ENCODE measurements at regions not wholly inside any gene's neighbourhood (a gene's known extent, or its start where the extent isn't known, plus 50 kb on each side); places are given as distances from the start of the nearest gene placed in this dataset.
"Not testable (repeated sequence)": the region's sequence is repeated elsewhere in the genome, so short reads cannot be mapped to it uniquely, and the experiment has no call there.

- no peak overlapping the region for H2AK5ac ChIP-seq (ENCODE audit: low read depth, low read length)
- no peak overlapping the region for H4K91ac ChIP-seq (ENCODE audit: low read depth, low read length, poor library complexity)
- H3K9ac ChIP-seq (ENCODE audit: low read depth, low read length, poor library complexity) = no peak overlapping the region
- H3K4me2 ChIP-seq (ENCODE audit: insufficient read depth, low read length, poor library complexity, severe bottlenecking) = no peak overlapping the region
- no peak for DNase-seq (ENCODE audit: low spot score)
- peaks cover 0 to 2% of the 10 kb centered on the region in 2 donors for H3K4me1 ChIP-seq (ENCODE audit: control insufficient read depth in 2 of 2, insufficient read depth in 1 of 2, low read depth in 1 of 2, low read length in 2 of 2)
- no peak overlapping the region for H3K27ac ChIP-seq (replicated peaks; ENCODE audit: low read length)
- no peaks in the 10 kb centered on the region for H3K27me3 ChIP-seq (ENCODE audit: control insufficient read depth in 3 of 3, insufficient read depth in 3 of 3, low read depth in 1 of 3, low read length in 3 of 3)
- no peak overlapping the region for H2BK12ac ChIP-seq (ENCODE audit: low read length)
- H2AFZ ChIP-seq (ENCODE audit: low read length) = no peak overlapping the region
- H3K79me1 ChIP-seq (ENCODE audit: low read depth, low read length) = no peaks in the 10 kb centered on the region
- no peak overlapping the region for H2BK5ac ChIP-seq (ENCODE audit: low read length)
- no peak overlapping the region for H2BK120ac ChIP-seq (ENCODE audit: low read depth, low read length)
- no peak overlapping the region for H3K4ac ChIP-seq (ENCODE audit: low read length)
- no peak overlapping the region for H4K8ac ChIP-seq (ENCODE audit: low read depth, low read length)
- H3K18ac ChIP-seq (ENCODE audit: low read length) = no peak overlapping the region
- no peaks in the 10 kb centered on the region for H3K36me3 ChIP-seq (replicated peaks in 1 of 2; ENCODE audit: control insufficient read depth in 2 of 2, insufficient read depth in 2 of 2, low read length in 2 of 2)
- H3K4me3 ChIP-seq (ENCODE audit: low read length in 2 of 2) = no peak overlapping the region
- H3K9me3 ChIP-seq (replicated peaks in 1 of 2; ENCODE audit: control insufficient read depth in 2 of 2, insufficient read depth in 1 of 2, low read depth in 1 of 2, low read length in 2 of 2) = no peaks in the 10 kb centered on the region
- no peak overlapping the region for H2BK15ac ChIP-seq (ENCODE audit: low read length)
- no peak overlapping the region for H3K23ac ChIP-seq (ENCODE audit: low read depth, low read length, poor library complexity)
- H3K14ac ChIP-seq (ENCODE audit: low read length) = no peak overlapping the region
These were observed 640.2 kb downstream of the RNF144A start for GRCh38 chr2:7557376-7557775.

- no peak overlapping the region for H3K4me2 ChIP-seq (ENCODE audit: insufficient read depth, low read length, poor library complexity, severe bottlenecking)
- H3K23ac ChIP-seq (ENCODE audit: low read depth, low read length, poor library complexity) = no peak overlapping the region
- no peaks in the 10 kb centered on the region for H3K79me1 ChIP-seq (ENCODE audit: low read depth, low read length)
- H2BK12ac ChIP-seq (ENCODE audit: low read length) = no peak overlapping the region
- no peak overlapping the region for H3K18ac ChIP-seq (ENCODE audit: low read length)
- no peak overlapping the region for H3K9ac ChIP-seq (ENCODE audit: low read depth, low read length, poor library complexity)
- WGBS, 2 donors (ENCODE audit: extremely low coverage in 2 of 2, insufficient read length in 2 of 2, insufficient replicate concordance in 1 of 2) = no CpG with 5 or more reads among the region's 1 CpG
- no peak overlapping the region for H4K8ac ChIP-seq (ENCODE audit: low read depth, low read length)
- no peak overlapping the region for H2BK5ac ChIP-seq (ENCODE audit: low read length)
- H3K9me3 ChIP-seq (replicated peaks in 1 of 2; ENCODE audit: control insufficient read depth in 2 of 2, insufficient read depth in 1 of 2, low read depth in 1 of 2, low read length in 2 of 2) = no peaks in the 10 kb centered on the region
- no peak overlapping the region for H3K4ac ChIP-seq (ENCODE audit: low read length)
- no peak overlapping the region for H2AK5ac ChIP-seq (ENCODE audit: low read depth, low read length)
- no peak overlapping the region for H3K14ac ChIP-seq (ENCODE audit: low read length)
- H3K4me1 ChIP-seq (ENCODE audit: control insufficient read depth in 2 of 2, insufficient read depth in 1 of 2, low read depth in 1 of 2, low read length in 2 of 2) = no peaks in the 10 kb centered on the region
- no peak overlapping the region for H2BK15ac ChIP-seq (ENCODE audit: low read length)
- DNase-seq (ENCODE audit: low spot score) = no peak
- H2AFZ ChIP-seq (ENCODE audit: low read length) = no peak overlapping the region
- no peaks in the 10 kb centered on the region for H3K36me3 ChIP-seq (replicated peaks in 1 of 2; ENCODE audit: control insufficient read depth in 2 of 2, insufficient read depth in 2 of 2, low read length in 2 of 2)
- no peak overlapping the region for H3K27ac ChIP-seq (replicated peaks; ENCODE audit: low read length)
- H3K4me3 ChIP-seq (ENCODE audit: low read length in 2 of 2) = no peak overlapping the region
- no peak overlapping the region for H4K91ac ChIP-seq (ENCODE audit: low read depth, low read length, poor library complexity)
- no peaks in the 10 kb centered on the region for H3K27me3 ChIP-seq (ENCODE audit: control insufficient read depth in 3 of 3, insufficient read depth in 3 of 3, low read depth in 1 of 3, low read length in 3 of 3)
- H2BK120ac ChIP-seq (ENCODE audit: low read depth, low read length) = no peak overlapping the region
These were observed 642.6 kb downstream of the RNF144A start for GRCh38 chr2:7559791-7560190.

- H2AFZ ChIP-seq (ENCODE audit: low read length) = no peak overlapping the region
- H3K23ac ChIP-seq (ENCODE audit: low read depth, low read length, poor library complexity) = no peak overlapping the region
- no peak overlapping the region for H3K4me2 ChIP-seq (ENCODE audit: insufficient read depth, low read length, poor library complexity, severe bottlenecking)
- no peak overlapping the region for H2BK12ac ChIP-seq (ENCODE audit: low read length)
- H3K27me3 ChIP-seq (ENCODE audit: control insufficient read depth in 3 of 3, insufficient read depth in 3 of 3, low read depth in 1 of 3, low read length in 3 of 3) = no peaks in the 10 kb centered on the region
- H2BK5ac ChIP-seq (ENCODE audit: low read length) = no peak overlapping the region
- no peaks in the 10 kb centered on the region for H3K9me3 ChIP-seq (replicated peaks in 1 of 2; ENCODE audit: control insufficient read depth in 2 of 2, insufficient read depth in 1 of 2, low read depth in 1 of 2, low read length in 2 of 2)
- H3K36me3 ChIP-seq (replicated peaks in 1 of 2; ENCODE audit: control insufficient read depth in 2 of 2, insufficient read depth in 2 of 2, low read length in 2 of 2) = no peaks in the 10 kb centered on the region
- H3K4ac ChIP-seq (ENCODE audit: low read length) = no peak overlapping the region
- no CpG with 5 or more reads among the region's 6 CpGs for WGBS, 2 donors (ENCODE audit: extremely low coverage in 2 of 2, insufficient read length in 2 of 2, insufficient replicate concordance in 1 of 2)
- no peak overlapping the region for H3K27ac ChIP-seq (replicated peaks; ENCODE audit: low read length)
- no peaks in the 10 kb centered on the region for H3K79me1 ChIP-seq (ENCODE audit: low read depth, low read length)
- no peak overlapping the region for H3K9ac ChIP-seq (ENCODE audit: low read depth, low read length, poor library complexity)
- H2BK120ac ChIP-seq (ENCODE audit: low read depth, low read length) = no peak overlapping the region
- no peak overlapping the region for H2AK5ac ChIP-seq (ENCODE audit: low read depth, low read length)
- no peak overlapping the region for H3K14ac ChIP-seq (ENCODE audit: low read length)
- no peak overlapping the region for H4K91ac ChIP-seq (ENCODE audit: low read depth, low read length, poor library complexity)
- H4K8ac ChIP-seq (ENCODE audit: low read depth, low read length) = no peak overlapping the region
- no peak overlapping the region for H3K4me3 ChIP-seq (ENCODE audit: low read length in 2 of 2)
- DNase-seq (ENCODE audit: low spot score) = no peak
- no peaks in the 10 kb centered on the region for H3K4me1 ChIP-seq (ENCODE audit: control insufficient read depth in 2 of 2, insufficient read depth in 1 of 2, low read depth in 1 of 2, low read length in 2 of 2)
- no peak overlapping the region for H2BK15ac ChIP-seq (ENCODE audit: low read length)
- no peak overlapping the region for H3K18ac ChIP-seq (ENCODE audit: low read length)
These were observed 649.2 kb downstream of the RNF144A start for GRCh38 chr2:7566382-7566881.

- H2BK120ac ChIP-seq (ENCODE audit: low read depth, low read length); H2AFZ ChIP-seq (ENCODE audit: low read length): not testable (repeated sequence)
- no CpG with 5 or more reads among the region's 2 CpGs for WGBS, 2 donors (ENCODE audit: extremely low coverage in 2 of 2, insufficient read length in 2 of 2, insufficient replicate concordance in 1 of 2)
These were observed 649.9 kb downstream of the RNF144A start for GRCh38 chr2:7567116-7567515.

More at GRCh38 chr2:7567116-7567515, 649.9 kb downstream of the RNF144A start:
- not testable (repeated sequence) for H3K4ac ChIP-seq (ENCODE audit: low read length); H2BK5ac ChIP-seq (ENCODE audit: low read length); H2BK15ac ChIP-seq (ENCODE audit: low read length); H3K9me3 ChIP-seq (replicated peaks in 1 of 2; ENCODE audit: control insufficient read depth in 2 of 2, insufficient read depth in 1 of 2, low read depth in 1 of 2, low read length in 2 of 2); H3K27ac ChIP-seq (replicated peaks; ENCODE audit: low read length); H3K4me2 ChIP-seq (ENCODE audit: insufficient read depth, low read length, poor library complexity, severe bottlenecking); H3K14ac ChIP-seq (ENCODE audit: low read length); H4K8ac ChIP-seq (ENCODE audit: low read depth, low read length); H3K23ac ChIP-seq (ENCODE audit: low read depth, low read length, poor library complexity); H3K27me3 ChIP-seq (ENCODE audit: control insufficient read depth in 3 of 3, insufficient read depth in 3 of 3, low read depth in 1 of 3, low read length in 3 of 3); H3K36me3 ChIP-seq (replicated peaks in 1 of 2; ENCODE audit: control insufficient read depth in 2 of 2, insufficient read depth in 2 of 2, low read length in 2 of 2); H2BK12ac ChIP-seq (ENCODE audit: low read length); H3K9ac ChIP-seq (ENCODE audit: low read depth, low read length, poor library complexity); H4K91ac ChIP-seq (ENCODE audit: low read depth, low read length, poor library complexity); H3K4me1 ChIP-seq (ENCODE audit: control insufficient read depth in 2 of 2, insufficient read depth in 1 of 2, low read depth in 1 of 2, low read length in 2 of 2); H3K4me3 ChIP-seq (ENCODE audit: low read length in 2 of 2); H3K18ac ChIP-seq (ENCODE audit: low read length); H2AK5ac ChIP-seq (ENCODE audit: low read depth, low read length); H3K79me1 ChIP-seq (ENCODE audit: low read depth, low read length); DNase-seq (ENCODE audit: low spot score)

All from neuronal stem cell (in vitro differentiated cells).